ENCODE measurements at regions not wholly inside any gene's neighbourhood (a gene's known extent, or its start where the extent isn't known, plus 50 kb on each side); places are given as distances from the start of the nearest gene placed in this dataset.

- TF ChIP-seq EZH2 (IDR thresholded peaks at IDR 0.05; ENCODE audit: borderline replicate concordance, low read depth, low read length, severe bottlenecking) (no peak), CTCF (IDR thresholded peaks at IDR 0.05; ENCODE audit: borderline replicate concordance, extremely low read depth, low read length, poor library complexity, severe bottlenecking) (no peak)
Observed at GRCh38 chr2:23298551-23298950, 86.4 kb upstream of the KLHL29 start.

Measured in DND-41 (cell line).